Uterus (tissue), 3 donors: ENCODE measurements at regions not wholly inside any gene's neighbourhood (a gene's known extent, or its start where the extent isn't known, plus 50 kb on each side); places are given as distances from the start of the nearest gene placed in this dataset.

Source experiments
- DNase-seq, 2 donors: peaks; one replicate each; pipeline ENCODE4 v3.0.0-alpha.2; 2019 to 2020
- H3K27ac ChIP-seq, 2 donors: fragments of 200-600 bp; sonication (generic); 1 replicate in 1 of 2; 2 replicates in 1 of 2; pipeline ENCODE4 v1.5.1; 2016 to 2018
- H3K27me3 ChIP-seq, 2 donors: fragments of 200-600 bp; sonication (generic); one replicate each; pipeline ENCODE4 v1.5.1; 2018 to 2019; ENCODE audit warnings: control low read depth in 1 of 2
- H3K36me3 ChIP-seq, 2 donors: fragments of 200-600 bp; sonication (generic); one replicate each; pipeline ENCODE4 v1.5.1; 2019; ENCODE audit warnings: control low read depth in 1 of 2
- H3K4me1 ChIP-seq, 2 donors: fragments of 200-600 bp; sonication (generic); one replicate each; pipeline ENCODE4 v1.5.1; 2018 to 2019; ENCODE audit warnings: control low read depth in 1 of 2
- H3K4me3 ChIP-seq, 2 donors: fragments of 200-600 bp; sonication (generic); 1 replicate in 1 of 2; 2 replicates in 1 of 2; pipeline ENCODE4 v1.5.1; 2018 to 2019; ENCODE audit warnings: mild to moderate bottlenecking in 1 of 2
- H3K9me3 ChIP-seq, 2 donors: fragments of 200-600 bp; sonication (generic); one replicate each; pipeline ENCODE4 v1.5.1; 2019; ENCODE audit warnings: control low read depth in 1 of 2
- POLR2A ChIP-seq, 2 donors: fragments of 450-650 bp; IDR thresholded peaks; one replicate each; pipeline ENCODE4 v1.6.1; 2016; ENCODE audit warnings: antibody characterized with exemption in 2 of 2, mild to moderate bottlenecking in 1 of 2, moderate library complexity in 1 of 2
- intact Hi-C: fragments of 100-400 bp; cut with DNase I; formaldehyde crosslinking; loops from one replicate; pipeline ENCODE4 v1.15.1; 2023; ENCODE audit warnings: low total_unique reads
- TF ChIP-seq, protein P1 (sequence below), 4 experiments: fragments of 200-600 bp in 2 of 4; fragments of 450-650 bp in 2 of 4; sonication (generic) in 2 of 4; IDR thresholded peaks; one replicate each; pipeline ENCODE4 v1.5.1; 2016 to 2019; ENCODE audit warnings: antibody characterized with exemption in 4 of 4, mild to moderate bottlenecking in 2 of 4, moderate library complexity in 1 of 4
- donor health status: DM: yes; HTN: yes; CAD: no.

DNA sequence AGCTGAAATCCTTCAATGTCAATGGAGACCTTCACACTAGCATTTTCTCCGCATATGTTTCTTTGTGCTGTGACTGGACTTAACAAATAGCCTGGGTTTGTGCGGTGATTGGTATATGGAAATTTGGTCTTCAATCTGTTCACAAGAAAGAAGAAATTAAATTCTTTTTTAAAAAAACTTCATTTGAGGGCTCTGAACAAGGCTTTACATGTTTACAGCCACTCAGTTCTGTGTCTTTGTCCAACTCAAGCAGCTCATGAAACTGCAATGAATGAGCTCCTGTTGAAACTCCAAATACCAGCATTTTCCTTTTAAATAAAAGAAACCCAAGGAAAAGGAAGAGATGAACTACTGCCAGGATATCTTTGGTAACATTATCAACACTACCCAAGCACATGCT is 57.3 kb downstream of the PIK3C2A start:
- no peaks in the 10 kb centered on the region for H3K36me3 ChIP-seq
- no peak for DNase-seq
- H3K27me3 ChIP-seq = no peaks in the 10 kb centered on the region
- intact Hi-C loops = no loop called here
- H3K27ac ChIP-seq = no peak overlapping the region
- TF ChIP-seq POLR2A (IDR thresholded peaks at IDR 0.05) = no peak
- TF ChIP-seq, protein P1, sequence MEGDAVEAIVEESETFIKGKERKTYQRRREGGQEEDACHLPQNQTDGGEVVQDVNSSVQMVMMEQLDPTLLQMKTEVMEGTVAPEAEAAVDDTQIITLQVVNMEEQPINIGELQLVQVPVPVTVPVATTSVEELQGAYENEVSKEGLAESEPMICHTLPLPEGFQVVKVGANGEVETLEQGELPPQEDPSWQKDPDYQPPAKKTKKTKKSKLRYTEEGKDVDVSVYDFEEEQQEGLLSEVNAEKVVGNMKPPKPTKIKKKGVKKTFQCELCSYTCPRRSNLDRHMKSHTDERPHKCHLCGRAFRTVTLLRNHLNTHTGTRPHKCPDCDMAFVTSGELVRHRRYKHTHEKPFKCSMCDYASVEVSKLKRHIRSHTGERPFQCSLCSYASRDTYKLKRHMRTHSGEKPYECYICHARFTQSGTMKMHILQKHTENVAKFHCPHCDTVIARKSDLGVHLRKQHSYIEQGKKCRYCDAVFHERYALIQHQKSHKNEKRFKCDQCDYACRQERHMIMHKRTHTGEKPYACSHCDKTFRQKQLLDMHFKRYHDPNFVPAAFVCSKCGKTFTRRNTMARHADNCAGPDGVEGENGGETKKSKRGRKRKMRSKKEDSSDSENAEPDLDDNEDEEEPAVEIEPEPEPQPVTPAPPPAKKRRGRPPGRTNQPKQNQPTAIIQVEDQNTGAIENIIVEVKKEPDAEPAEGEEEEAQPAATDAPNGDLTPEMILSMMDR (IDR thresholded peaks at IDR 0.05) = no peak
- no peak overlapping the region for H3K4me3 ChIP-seq
- H3K4me1 ChIP-seq = peaks cover 0 to 3% of the 10 kb centered on the region in 2 donors
- H3K9me3 ChIP-seq = no peaks in the 10 kb centered on the region

DNA sequence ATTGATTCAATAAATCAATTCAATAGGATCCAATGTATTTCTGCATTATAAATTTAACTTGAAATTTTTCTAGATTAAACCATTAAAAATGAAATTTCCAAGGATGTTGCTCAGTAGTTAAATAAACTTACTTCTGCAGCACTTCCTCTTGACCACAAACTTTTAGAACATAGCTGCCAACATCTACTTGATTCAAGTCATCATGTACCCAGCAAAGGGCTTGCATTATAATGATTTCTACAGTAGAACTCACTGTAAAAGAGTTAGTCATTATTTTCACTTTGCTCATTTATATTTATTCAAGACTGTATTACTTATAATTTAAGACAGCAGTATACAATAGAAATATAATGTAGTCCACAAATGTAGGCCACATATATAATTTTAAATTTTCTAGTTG is 59.2 kb downstream of the PIK3C2A start:
- DNase-seq = no peak
- intact Hi-C loops = no loop called here
- no peak overlapping the region for H3K27ac ChIP-seq

DNA sequence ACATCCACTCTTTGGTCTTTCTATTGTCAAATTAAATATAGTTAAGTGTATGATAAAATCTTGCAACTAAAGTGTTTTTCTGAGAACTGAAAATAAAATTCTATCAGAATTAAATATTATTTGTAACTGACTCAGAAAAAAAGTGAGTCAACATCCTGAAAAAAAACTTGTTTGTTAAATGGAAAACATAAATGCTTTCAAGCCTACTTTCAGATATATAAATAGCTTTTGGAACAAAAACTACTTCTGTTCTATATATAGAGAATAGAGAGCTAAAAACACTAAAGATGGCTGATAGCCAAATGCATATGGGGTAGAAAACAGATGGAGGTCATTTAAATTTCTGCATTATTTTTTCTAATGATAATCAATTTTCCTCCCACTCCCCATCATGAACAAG is 61.8 kb downstream of the PIK3C2A start:
- intact Hi-C loops = no loop called here
- TF ChIP-seq, protein P1 (IDR thresholded peaks at IDR 0.05) = no peak
- TF ChIP-seq POLR2A (IDR thresholded peaks at IDR 0.05) = no peak
- Histone ChIP-seq H3K36me3 (no peaks in the 10 kb centered on the region), H3K4me3 (no peak overlapping the region), H3K9me3 (no peaks in the 10 kb centered on the region), H3K27me3 (no peaks in the 10 kb centered on the region), H3K27ac (no peak overlapping the region), H3K4me1 (no peaks in the 10 kb centered on the region)
- DNase-seq = no peak

More for the DNA sequence above, 59.2 kb downstream of the PIK3C2A start:
- no peaks in the 10 kb centered on the region for H3K9me3 ChIP-seq
- no peak overlapping the region for H3K4me3 ChIP-seq
- no peak for TF ChIP-seq POLR2A (IDR thresholded peaks at IDR 0.05)
- TF ChIP-seq, protein P1 (IDR thresholded peaks at IDR 0.05) = no peak
- peaks cover 0 to 3% of the 10 kb centered on the region in 2 donors for H3K4me1 ChIP-seq
- no peaks in the 10 kb centered on the region for H3K27me3 ChIP-seq
- no peaks in the 10 kb centered on the region for H3K36me3 ChIP-seq

DNA sequence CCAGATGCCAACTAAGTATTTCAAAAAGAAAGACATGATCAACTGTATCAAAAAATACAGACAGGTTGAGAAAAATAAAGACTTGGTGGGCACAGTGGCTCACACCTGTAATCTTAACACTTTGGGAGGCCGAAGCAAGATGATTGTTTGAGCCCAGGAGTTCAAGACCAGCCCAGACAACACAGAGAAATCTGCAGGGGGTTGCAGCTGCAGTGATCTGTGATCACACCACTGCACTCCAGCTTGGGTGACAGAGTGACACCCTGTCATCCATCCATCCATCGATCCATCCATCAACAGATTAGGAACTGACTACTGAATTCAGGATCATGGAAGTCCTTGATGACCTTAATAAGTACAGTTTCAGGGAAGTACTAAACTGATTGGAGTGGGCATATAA is 65.0 kb upstream of the RPS13 start:
- no peak for DNase-seq
- Histone ChIP-seq H3K4me1 (no peaks in the 10 kb centered on the region), H3K27ac (no peak overlapping the region), H3K27me3 (no peaks in the 10 kb centered on the region), H3K4me3 (no peak overlapping the region), H3K36me3 (no peaks in the 10 kb centered on the region), H3K9me3 (no peaks in the 10 kb centered on the region)
- intact Hi-C loops = no loop called here
- TF ChIP-seq, protein P1 (IDR thresholded peaks at IDR 0.05) = no peak
- no peak for TF ChIP-seq POLR2A (IDR thresholded peaks at IDR 0.05)

DNA sequence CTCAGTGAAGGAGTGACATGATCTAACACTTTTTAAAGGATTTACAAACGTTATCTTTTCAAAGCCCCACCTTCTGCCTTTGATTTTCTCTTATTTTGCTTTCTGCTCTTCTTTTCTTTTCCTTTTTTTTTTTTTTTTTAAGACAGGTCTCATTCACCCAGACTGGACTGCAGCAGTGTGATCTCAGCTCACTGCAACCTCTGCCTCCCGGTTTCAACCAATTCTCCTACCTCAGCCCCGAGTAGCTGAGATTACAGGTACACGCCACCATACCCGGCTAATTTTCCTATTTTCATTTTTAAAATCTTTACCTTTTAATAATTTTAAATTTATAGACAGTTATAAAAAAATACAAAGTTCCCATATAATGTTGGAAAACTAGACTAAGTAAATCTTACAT is 63.7 kb upstream of the RPS13 start:
- no peaks in the 10 kb centered on the region for H3K36me3 ChIP-seq
- H3K27me3 ChIP-seq = no peaks in the 10 kb centered on the region
- DNase-seq = no peak
- H3K4me3 ChIP-seq = no peak overlapping the region
- no peaks in the 10 kb centered on the region for H3K4me1 ChIP-seq
- TF ChIP-seq, protein P1 (IDR thresholded peaks at IDR 0.05) = no peak
- no peak for TF ChIP-seq POLR2A (IDR thresholded peaks at IDR 0.05)
- H3K9me3 ChIP-seq = no peaks in the 10 kb centered on the region
- intact Hi-C loops = no loop called here
- no peak overlapping the region for H3K27ac ChIP-seq
